GM19328 (cell line): ENCODE measurements at regions not wholly inside any gene's neighbourhood (a gene's known extent, or its start where the extent isn't known, plus 50 kb on each side); places are given as distances from the start of the nearest gene placed in this dataset.
"Not testable (repeated sequence)": the region's sequence is repeated elsewhere in the genome, so short reads cannot be mapped to it uniquely, and the experiment has no call there.

Experiments used
- ATAC-seq: cut with Tn5 transposase; IDR thresholded peaks from one replicate; pipeline ENCODE4 v1.9.1; 2021; ENCODE audit warnings: mild to moderate bottlenecking, moderate library complexity; ENCODE audit not compliant: unreplicated experiment

- ATAC-seq: no peak
These were observed 566.9 kb upstream of the ANO5 start for GRCh38 chr11:21625982-21626381.

GRCh38 chr11:21628641-21629040, 564.2 kb upstream of the ANO5 start:
- no peak for ATAC-seq

DNA sequence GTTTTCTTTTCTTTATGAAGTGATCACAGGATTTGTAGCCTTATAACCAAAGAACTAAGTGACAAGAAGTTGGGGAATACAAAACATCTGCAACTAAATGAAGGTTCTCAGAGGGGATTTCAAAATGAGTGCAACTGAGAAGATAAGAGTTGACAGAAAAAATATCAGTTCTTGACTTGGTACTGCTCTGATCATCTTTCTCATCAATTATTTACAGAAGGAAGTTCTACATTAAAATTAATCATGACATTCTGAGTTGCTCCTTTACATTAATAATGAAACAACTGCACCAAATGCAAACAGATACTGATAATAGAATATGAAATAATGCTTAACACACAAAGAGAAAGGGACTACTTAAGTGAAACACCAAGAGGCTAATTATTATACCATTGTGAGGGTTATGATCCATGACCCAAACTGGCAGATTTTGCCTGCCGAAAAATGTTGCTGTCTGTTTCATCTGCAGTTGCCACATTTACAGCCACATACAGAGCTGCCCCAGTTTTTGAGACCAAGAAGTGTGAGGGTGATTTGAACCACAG, 561.9 kb upstream of the ANO5 start:
- no peak for ATAC-seq

DNA sequence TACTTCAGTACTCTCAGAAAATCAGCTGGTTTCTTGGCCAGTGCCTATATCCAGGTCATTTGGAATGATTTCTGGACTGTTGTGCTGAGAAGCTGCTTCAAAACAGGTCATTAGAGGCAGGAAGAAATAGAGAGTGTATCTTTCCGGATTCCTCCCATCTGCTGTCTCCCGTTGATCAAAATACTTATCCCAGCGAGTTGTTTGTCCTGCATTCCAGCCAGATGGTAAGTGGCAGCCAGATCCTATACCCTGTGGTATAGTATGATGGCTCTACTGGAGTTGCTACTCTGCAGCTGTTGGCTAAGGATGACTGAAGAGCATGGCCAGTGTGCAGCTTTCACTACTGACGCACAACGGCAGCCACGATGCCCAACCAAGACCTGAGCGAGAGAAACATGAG, 560.9 kb upstream of the ANO5 start:
- ATAC-seq: no peak

GRCh38 chr11:21634491-21634890, 558.4 kb upstream of the ANO5 start:
- no peak for ATAC-seq

DNA sequence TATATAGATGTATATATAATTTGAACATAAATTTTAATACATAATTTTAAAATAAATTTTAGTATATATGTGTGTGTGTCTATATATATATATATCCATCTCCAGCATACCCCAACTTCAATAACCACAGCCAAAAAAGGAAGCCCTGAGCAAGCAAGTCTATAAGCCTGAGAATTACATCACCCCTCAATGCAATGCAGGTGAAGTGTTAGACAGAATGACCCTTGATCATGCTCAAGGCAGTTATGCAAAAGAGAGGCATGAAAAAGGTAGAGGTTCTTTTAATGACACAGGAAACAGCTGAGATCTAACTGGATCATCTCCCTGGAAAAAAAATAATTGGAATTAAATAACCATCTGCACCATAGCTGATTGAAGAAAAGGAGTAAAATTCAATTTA, 557.9 kb upstream of the ANO5 start:
- ATAC-seq: no peak

GRCh38 chr11:21635394-21636145, 557.3 kb upstream of the ANO5 start:
- ATAC-seq: no peak

DNA sequence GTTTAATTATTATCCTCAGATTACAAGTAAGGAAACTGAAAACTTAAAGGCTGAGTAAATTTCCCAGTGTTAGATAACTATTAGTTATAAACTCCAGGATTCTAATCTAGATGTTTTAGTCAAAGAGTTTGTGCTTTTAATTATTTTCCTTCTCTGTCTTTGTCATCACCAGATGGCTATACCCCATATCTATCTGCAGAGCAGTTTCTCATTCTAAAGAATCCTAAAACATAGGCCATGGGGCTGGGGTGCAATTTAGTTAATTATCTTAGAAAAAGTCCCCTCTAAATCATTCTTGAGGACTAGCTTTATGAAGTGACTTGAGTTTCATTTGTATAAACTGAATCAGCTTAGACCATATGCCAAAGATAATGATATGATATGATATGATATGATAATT, 556.3 kb upstream of the ANO5 start:
- no peak for ATAC-seq

- no peak for ATAC-seq
These were observed 552.4 kb upstream of the ANO5 start for GRCh38 chr11:21640491-21640890.

- ATAC-seq: no peak
These were observed 551.0 kb upstream of the ANO5 start for GRCh38 chr11:21641869-21642268.

GRCh38 chr11:21646351-21646750, 546.5 kb upstream of the ANO5 start:
- ATAC-seq: no peak

DNA sequence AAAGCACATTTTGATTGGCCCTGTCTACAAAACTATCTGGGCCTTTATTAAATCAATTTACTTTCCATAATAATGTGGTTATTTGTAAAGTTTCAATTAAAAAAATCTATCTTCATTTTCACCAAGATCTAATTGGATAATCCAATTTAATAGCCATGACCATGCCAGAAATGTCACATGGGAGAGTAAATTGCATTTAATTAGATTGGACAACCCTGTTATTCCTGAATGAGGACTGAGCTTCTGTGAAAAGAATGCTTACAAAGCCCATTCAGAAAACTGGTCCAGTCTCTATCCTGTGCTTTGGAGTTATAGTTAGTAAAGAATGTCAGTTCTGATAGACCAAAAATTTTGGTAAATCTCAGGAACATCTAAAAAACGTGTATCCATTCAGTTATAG, 541.9 kb upstream of the ANO5 start:
- no peak for ATAC-seq

- ATAC-seq: no peak
These were observed 538.9 kb upstream of the ANO5 start for GRCh38 chr11:21653951-21654421.

GRCh38 chr11:21656065-21656464, 536.8 kb upstream of the ANO5 start:
- ATAC-seq: no peak

GRCh38 chr11:21658654-21659193, 534.2 kb upstream of the ANO5 start:
- no peak for ATAC-seq

DNA sequence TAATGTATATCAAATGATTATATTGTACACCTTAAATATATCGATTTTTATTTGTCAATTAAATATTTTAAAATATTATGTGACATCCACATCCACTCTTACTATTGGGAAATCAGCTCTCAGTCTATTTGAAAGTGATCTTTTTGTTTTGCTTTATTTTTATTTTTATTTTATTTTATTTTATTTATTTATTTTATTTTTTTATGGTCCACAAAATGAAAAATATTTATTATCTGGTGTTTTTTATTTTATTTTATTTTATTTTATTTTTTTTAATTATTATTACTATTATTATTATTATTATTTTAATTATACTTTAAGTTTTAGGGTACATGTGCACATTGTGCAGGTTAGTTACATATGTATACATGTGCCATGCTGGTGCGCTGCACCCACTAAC, 533.5 kb upstream of the ANO5 start:
- not testable (repeated sequence) for ATAC-seq

DNA sequence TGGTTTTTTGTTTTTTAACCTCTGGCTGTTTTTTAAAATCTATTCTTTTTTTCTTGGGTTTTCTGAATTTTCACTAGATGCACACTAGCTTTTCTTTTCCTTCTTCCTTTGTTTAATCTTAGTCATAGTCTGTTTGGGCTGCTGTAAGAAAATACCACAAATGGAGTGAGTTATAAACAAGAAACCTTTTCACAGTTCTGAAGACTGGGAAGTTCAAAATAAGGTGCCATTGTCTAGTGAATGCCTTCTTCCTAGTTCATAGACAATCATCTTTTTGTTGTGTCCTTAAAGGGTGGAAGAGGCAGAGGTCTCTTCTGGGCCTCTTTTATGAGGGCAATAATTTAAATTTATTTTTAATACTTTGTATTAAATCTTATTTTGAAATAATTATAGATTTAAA, 532.9 kb upstream of the ANO5 start:
- no peak for ATAC-seq

DNA sequence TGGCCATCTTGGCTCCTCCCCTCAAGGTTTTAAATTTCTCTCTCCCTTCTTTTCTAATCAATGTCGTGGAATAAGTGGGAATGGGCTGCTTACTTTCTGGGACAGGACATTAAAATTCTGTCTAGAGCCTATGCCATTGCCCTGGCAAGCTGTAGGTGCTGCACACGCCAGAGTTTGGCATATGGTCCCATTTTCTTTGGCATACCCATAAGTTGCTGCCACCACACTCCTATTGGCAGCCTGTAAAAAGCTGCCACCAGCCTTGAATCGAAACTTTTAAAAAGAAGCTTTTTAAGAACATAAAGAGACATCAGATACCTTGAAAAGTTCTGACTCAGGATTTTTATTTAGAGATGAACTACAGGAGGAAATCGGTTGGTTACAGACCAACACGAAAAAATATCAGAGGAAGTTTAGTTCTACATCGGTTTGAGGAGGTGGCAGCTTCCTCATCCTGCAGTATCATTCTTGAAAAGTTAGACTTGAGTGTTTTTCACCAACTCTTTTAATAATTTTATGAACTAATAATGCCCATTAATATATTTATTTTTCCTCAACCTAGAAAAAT, 517.8 kb upstream of the ANO5 start:
- ATAC-seq: no peak

DNA sequence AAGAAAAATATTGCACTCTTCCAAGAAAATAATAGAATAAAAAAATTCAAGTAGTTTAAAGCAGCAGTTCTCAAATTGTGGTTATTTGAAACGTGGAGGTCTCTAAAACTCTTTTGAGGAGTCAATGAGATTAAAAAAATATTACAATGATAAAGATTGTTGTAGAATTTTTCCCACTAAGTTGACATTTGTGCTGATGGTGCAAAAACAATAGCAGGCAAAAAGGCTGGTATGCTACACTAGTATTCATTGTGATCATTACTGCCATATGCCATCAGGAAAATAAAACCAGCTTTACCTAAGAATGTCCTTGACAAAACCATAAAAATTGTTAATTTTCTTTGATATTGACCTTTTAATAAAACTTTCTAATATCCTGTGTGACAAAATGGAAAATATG, 505.2 kb upstream of the ANO5 start:
- no peak for ATAC-seq

GRCh38 chr11:21704539-21704938, 488.3 kb upstream of the ANO5 start:
- no peak for ATAC-seq

GRCh38 chr11:21707116-21707739, 485.7 kb upstream of the ANO5 start:
- no peak for ATAC-seq

DNA sequence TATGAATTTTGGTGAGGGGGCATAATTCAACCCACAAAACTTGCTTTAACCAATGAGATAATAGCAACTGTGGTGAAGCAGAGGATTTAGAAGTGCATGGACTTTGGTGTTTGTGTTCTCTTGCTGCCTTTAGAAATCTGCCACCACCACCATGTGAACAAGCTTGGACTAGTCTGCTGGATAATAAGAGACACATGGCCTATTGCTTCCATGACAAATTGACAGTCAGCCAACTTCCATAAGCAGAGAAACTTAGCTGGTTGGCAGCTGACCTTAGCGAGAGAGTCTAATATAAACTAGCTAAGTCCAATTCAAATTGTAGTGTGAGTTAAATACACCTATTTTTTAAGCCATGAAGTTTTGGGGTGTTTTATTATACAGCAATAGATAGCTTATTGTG, 482.1 kb upstream of the ANO5 start:
- no peak for ATAC-seq
